H4 (cell line): ENCODE measurements at regions not wholly inside any gene's neighbourhood (a gene's known extent, or its start where the extent isn't known, plus 50 kb on each side); places are given as distances from the start of the nearest gene placed in this dataset.
A peak's percentile ranks its signal among the peaks of the same experiment; 100 is the strongest.
"Not testable (repeated sequence)": the region's sequence is repeated elsewhere in the genome, so short reads cannot be mapped to it uniquely, and the experiment has no call there.

Experiments used
- DNase-seq: peaks from one replicate; pipeline ENCODE4 v3.0.0-alpha.2; 2015; ENCODE audit warnings: low spot score

GRCh38 chr6:114810468-114810867, 467.6 kb upstream of the HS3ST5 start:
- DNase-seq, result no peak

DNA sequence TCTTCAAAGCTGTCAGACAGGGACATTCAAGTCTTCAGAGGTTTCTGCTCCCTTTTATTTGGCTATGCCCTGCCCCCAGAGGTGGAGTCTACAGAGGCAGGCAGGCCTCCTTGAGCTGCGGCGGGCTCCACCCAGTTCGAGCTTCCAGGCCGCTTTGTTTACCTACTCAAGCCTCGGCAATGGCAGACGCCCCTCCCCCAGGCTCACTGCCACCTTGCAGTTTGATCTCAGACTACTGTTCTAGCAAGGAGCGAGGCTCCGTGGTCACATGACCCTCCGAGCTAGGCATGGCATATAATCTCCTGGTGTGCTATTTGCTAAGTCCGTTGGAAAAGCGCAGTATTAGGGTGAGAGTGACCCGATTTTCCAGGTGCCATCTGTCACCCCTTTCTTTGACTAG, 462.6 kb upstream of the HS3ST5 start:
- not testable (repeated sequence) for DNase-seq

- DNase-seq, result no peak
These were observed 453.8 kb upstream of the HS3ST5 start for GRCh38 chr6:114796576-114796975.

DNA sequence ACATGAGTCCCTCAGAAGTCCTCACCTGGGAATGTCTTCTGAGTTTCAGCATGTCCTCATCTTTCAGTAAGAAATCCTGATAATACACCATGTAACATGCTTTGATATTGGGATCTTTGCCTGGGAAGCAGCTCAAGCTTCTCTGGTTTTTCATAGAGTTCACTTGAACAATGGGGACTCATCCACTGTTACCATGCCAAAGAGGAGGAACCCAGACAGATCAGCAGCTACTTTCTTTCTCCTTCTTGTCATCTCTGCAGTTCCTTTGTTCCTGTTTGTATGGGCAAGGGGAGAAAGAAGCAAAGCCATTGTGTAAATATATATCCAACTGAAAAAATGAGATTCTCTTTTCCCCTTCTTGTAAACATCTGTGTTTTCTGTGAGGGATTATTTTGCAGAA, 450.6 kb upstream of the HS3ST5 start:
- no peak for DNase-seq

GRCh38 chr6:114785235-114786127, 442.7 kb upstream of the HS3ST5 start:
- DNase-seq, result no peak

DNA sequence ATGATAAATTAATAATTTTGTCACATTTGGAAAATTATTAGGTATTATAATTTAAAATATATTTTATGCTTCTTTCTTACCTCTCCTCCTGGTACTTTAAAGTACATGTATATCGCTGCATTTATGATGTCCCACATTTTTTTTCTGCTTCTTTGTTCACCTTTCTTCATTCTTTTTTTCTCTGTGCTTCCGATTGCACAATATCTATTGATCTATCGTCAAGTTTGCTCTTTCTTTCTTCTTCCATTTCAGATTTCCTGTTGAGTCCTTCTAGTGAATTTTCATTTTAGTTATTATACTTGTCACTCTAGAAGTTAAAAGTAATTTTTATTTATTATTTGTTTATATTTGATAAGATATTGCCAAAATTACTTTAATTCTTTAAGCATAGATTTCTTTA, 441.0 kb upstream of the HS3ST5 start:
- no peak for DNase-seq

- DNase-seq, result no peak
These were observed 440.3 kb upstream of the HS3ST5 start for GRCh38 chr6:114783083-114783482.

- no peak for DNase-seq
These were observed 422.0 kb upstream of the HS3ST5 start for GRCh38 chr6:114764866-114765265.

- DNase-seq, result no peak
These were observed 419.3 kb upstream of the HS3ST5 start for GRCh38 chr6:114762145-114762544.

- DNase-seq, result peak; percentile 17
These were observed 405.3 kb upstream of the HS3ST5 start for GRCh38 chr6:114747995-114748625.

DNA sequence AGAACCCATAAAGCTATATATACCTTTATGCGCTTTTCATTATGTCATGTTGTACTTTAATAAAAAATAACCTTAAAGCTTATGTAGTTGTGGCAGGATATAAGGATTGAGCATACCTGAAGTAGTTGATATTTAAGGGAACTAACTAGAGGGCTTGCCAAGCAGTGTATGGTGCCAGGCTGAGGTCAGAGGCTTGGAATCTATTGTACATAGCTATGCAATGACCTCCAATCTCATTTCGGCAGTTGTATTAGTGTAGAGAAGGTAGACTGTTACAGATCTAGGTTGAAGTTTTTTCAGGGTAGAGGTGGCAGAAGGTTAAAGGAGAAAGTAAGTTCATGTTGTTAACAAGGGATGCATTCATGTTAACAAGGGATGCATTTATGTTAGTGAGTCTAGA, 397.7 kb upstream of the HS3ST5 start:
- DNase-seq, result no peak

DNA sequence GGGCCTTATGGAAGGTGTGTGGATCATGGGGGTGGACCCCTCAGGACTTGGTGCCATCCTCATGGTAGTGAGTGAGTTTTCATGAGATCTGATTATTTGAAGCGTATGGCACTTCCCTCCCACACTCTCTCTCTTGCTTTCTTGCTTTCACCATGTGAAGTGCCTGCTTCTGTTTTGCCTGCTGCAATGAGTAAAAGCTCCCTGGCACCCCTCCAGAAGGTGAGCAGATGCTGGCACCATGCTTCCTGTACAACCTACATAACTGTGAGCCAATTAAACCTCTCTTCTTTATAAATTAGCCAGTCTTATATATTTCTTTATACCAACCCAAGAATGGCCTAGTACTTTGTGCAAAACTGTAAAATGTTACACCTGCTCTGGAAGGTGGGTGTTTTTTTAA, 396.8 kb upstream of the HS3ST5 start:
- no peak for DNase-seq

DNA sequence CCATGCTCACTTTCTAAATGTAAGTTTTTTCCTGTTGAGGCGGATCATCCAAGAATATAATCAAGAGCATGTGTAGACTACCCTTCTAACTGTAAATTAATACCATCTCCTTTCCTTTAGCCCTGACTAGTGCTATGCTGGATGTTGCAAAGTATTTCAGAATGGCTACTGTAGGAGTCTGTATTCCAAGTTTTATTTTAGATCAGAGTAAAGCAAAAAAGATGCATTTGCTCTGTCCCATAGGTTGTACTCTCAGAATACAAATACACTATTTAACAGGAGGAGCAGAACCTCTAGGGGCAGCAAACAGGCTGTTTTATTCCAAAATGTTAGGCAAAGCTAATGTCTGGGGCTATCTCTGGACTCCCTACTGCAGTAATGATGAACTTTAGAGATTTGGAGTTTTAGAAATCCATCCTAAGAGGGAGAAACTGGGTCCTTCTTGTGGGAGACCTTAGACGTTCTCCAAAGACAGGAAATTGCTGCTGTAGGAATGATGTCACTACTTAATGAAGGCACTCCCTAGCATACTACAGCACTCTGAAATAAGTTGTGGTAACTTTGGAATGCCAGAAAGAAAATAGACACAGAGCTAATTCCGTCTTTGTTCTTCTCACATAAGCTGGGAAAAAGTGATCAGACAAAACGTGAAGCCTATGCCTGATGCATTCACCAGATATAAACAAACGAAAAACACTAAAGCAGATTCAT, 392.4 kb upstream of the HS3ST5 start:
- DNase-seq, result peak; percentile 42

GRCh38 chr6:114733596-114733995, 390.8 kb upstream of the HS3ST5 start:
- no peak for DNase-seq

DNA sequence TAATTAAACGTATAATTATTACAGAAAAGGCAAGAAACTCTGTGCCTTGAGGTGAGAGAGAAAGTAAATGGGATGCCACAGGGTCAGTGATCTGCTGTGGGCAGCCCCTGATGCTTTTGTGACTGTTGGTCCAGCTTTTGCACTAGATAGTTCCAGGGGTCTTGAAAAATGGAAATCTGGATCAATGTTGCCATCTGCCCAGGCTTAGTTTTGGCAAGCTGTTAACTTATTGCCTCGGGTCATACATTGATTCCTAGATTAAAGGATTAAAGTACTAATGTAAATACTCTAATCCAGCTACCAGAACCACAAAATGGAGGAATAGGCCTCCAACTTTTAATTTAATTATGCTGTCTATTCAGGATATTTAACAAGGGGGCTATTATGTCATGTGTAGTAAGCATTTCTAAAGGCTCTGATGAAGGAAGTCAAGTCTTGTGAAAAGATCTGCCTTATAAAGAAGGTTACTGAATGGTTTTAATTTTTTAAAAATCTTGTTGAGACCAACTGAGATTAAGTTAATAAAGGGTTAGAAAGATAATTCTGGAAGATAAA, 376.0 kb upstream of the HS3ST5 start:
- DNase-seq, result no peak

GRCh38 chr6:114718186-114718585, 375.4 kb upstream of the HS3ST5 start:
- DNase-seq, result no peak

- DNase-seq, result no peak
These were observed 372.1 kb upstream of the HS3ST5 start for GRCh38 chr6:114714836-114715507.

DNA sequence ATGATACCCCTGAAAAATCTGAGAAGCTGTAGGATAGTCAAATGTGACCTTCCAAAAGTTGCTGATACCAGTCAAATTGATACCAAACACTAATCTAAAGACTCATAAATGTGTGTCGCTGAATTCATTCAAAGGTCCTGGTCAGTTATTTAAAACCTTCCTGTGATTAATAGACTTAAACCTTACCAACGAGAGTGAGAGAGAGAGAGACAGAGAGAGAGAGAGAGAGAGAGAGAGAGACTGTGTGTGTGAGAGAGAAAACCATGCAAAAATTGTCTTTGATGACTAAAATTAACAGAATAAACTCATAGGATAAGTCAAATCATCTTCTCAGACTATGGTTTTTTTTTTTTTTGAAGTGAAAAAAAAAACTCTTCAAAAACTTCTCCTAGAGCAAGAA, 370.9 kb upstream of the HS3ST5 start:
- DNase-seq, result no peak

DNA sequence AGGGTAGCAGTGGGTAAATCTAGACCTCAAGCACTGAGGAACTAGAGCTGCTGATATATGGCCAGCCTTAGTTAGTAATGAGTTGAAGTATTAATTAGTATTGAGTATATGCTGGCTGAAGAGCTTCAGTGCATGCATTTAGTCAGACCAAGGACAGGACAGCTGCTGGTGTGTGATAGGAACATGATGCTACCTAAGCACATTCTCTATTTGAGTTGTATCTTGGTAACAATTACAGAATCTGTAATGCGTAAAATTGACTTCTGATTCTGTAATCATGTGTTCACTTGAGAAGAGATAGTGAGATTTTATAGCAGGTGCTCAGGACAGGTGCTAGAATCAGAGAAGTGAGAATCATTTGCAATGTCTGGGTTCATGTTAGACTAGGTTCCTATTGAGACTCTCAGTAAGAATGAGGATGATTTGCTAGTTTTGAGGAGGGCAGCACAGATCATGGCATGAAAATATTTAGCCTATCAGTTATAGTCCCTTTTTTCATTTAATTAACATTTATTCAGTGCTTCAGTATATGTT, 369.4 kb upstream of the HS3ST5 start:
- DNase-seq, result no peak

DNA sequence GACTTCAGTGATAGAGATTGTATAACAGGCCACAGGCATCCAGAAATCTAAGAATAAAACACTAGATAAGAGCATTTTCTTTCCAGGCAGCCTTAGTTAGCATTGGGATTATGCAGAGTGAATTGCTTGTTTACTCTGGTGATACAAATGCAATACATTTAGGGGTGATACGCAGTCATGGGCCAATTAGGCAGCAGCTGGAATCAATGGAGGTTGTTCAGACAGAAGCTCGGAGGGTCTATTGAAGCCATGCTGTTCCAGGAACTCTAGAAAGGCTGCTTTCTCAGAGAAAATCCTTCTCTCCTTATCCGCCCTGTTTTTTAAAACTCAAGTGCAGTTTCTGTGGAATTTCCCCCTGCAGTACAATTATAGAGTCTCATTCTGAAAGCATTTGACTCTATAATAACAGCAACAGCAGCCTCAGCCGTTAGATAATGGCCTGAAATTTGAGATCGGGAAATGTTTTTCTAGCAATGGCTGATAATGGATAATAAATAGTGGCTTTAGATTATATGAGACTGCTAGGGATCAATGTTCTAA, 364.3 kb upstream of the HS3ST5 start:
- DNase-seq, result no peak

GRCh38 chr6:114690625-114691024, 347.8 kb upstream of the HS3ST5 start:
- DNase-seq, result no peak
